Ureter (tissue), 1 donor: ENCODE measurements at regions not wholly inside any gene's neighbourhood (a gene's known extent, or its start where the extent isn't known, plus 50 kb on each side); places are given as distances from the start of the nearest gene placed in this dataset.
A peak's percentile ranks its signal among the peaks of the same experiment; 100 is the strongest.

ENCODE experiments used
- DNase-seq: peaks from one replicate; pipeline ENCODE4 v3.0.0-alpha.2; 2020; ENCODE audit warnings: low spot score
- donor health status: DM: yes; HTN: yes; CAD: no.

GRCh38 chr2:217625557-217626169, 377.1 kb downstream of the TNS1 start:
- DNase-seq, result peak; percentile 63

GRCh38 chr2:217623281-217623912, 379.4 kb downstream of the TNS1 start:
- DNase-seq, result no peak

GRCh38 chr2:217622205-217623060, 380.4 kb downstream of the TNS1 start:
- no peak for DNase-seq

- no peak for DNase-seq
These were observed 381.4 kb downstream of the TNS1 start for GRCh38 chr2:217621391-217621801.

GRCh38 chr2:217618744-217619143, 384.1 kb downstream of the TNS1 start:
- no peak for DNase-seq

- DNase-seq, result no peak
These were observed 385.2 kb downstream of the TNS1 start for GRCh38 chr2:217617616-217618022.

GRCh38 chr2:217616936-217617335, 385.9 kb downstream of the TNS1 start:
- DNase-seq, result no peak

GRCh38 chr2:217615171-217615570, 387.6 kb downstream of the TNS1 start:
- DNase-seq, result no peak

- no peak for DNase-seq
These were observed 388.3 kb downstream of the TNS1 start for GRCh38 chr2:217614498-217614897.

- DNase-seq, result no peak
These were observed 388.7 kb downstream of the TNS1 start for GRCh38 chr2:217614096-217614495.

GRCh38 chr2:217612920-217613319, 389.9 kb downstream of the TNS1 start:
- DNase-seq, result no peak

GRCh38 chr2:217612211-217612610, 390.6 kb downstream of the TNS1 start:
- DNase-seq, result no peak

- no peak for DNase-seq
These were observed 391.1 kb downstream of the TNS1 start for GRCh38 chr2:217611626-217612127.

GRCh38 chr2:217611056-217611455, 391.7 kb downstream of the TNS1 start:
- no peak for DNase-seq

- DNase-seq, result no peak
These were observed 392.4 kb downstream of the TNS1 start for GRCh38 chr2:217610401-217610814.

GRCh38 chr2:217609952-217610351, 392.8 kb downstream of the TNS1 start:
- DNase-seq, result no peak

- DNase-seq, result no peak
These were observed 396.5 kb downstream of the TNS1 start for GRCh38 chr2:217606296-217606695.

- no peak for DNase-seq
These were observed 398.1 kb downstream of the TNS1 start for GRCh38 chr2:217604527-217605194.

- DNase-seq, result no peak
These were observed 401.2 kb downstream of the TNS1 start for GRCh38 chr2:217601601-217602000.

GRCh38 chr2:217599906-217600305, 402.9 kb downstream of the TNS1 start:
- DNase-seq, result no peak

GRCh38 chr2:217597681-217598080, 405.1 kb downstream of the TNS1 start:
- DNase-seq, result no peak

GRCh38 chr2:217597145-217597544, 405.6 kb downstream of the TNS1 start:
- no peak for DNase-seq
